Activated CD4-positive, alpha-beta T cell treated with anti-CD3 and anti-CD28 coated beads for 36 hours (primary cell): ENCODE measurements at regions not wholly inside any gene's neighbourhood (a gene's known extent, or its start where the extent isn't known, plus 50 kb on each side); places are given as distances from the start of the nearest gene placed in this dataset.
A peak's percentile ranks its signal among the peaks of the same experiment; 100 is the strongest.

Experiments
- ATAC-seq: fragments of 200-7000 bp; cut with Tn5 transposase; one replicate; pipeline ENCODE4 v1.10.0; 2021; ENCODE audit warnings: mild to moderate bottlenecking, moderate library complexity
- CTCF ChIA-PET: fragments of 350-600 bp; sonication (Branson Sonifier 250); formaldehyde crosslinking; loops from one replicate; lab custom pipeline; 2021; ENCODE audit warnings: antibody characterized with exemption; lab: Charles Lee
- POLR2A ChIA-PET: fragments of 350-600 bp; sonication (Branson Sonifier 250); formaldehyde crosslinking; loops from one replicate; lab custom pipeline; 2021; ENCODE audit warnings: antibody characterized with exemption, inconsistent platforms; lab: Charles Lee
- DNase-seq: peaks from one replicate; pipeline ENCODE4 v3.0.0-alpha.2; 2020
- H3K27ac Mint-ChIP-seq: one replicate; pipeline ENCODE4 v1.8.0; 2021; ENCODE audit warnings: mixed read lengths
- H3K27me3 Mint-ChIP-seq: one replicate; pipeline ENCODE4 v1.8.0; 2021; ENCODE audit warnings: mixed read lengths
- H3K36me3 Mint-ChIP-seq: one replicate; pipeline ENCODE4 v1.8.0; 2021; ENCODE audit warnings: low read depth, mixed read lengths
- H3K4me1 Mint-ChIP-seq: one replicate; pipeline ENCODE4 v1.8.0; 2021; ENCODE audit warnings: mixed read lengths
- H3K4me3 Mint-ChIP-seq: one replicate; pipeline ENCODE4 v1.8.0; 2021; ENCODE audit warnings: mild to moderate bottlenecking, moderate library complexity, mixed read lengths
- H3K9me3 Mint-ChIP-seq: one replicate; pipeline ENCODE4 v1.8.0; 2021; ENCODE audit warnings: low read depth, mixed read lengths
- intact Hi-C, 2 experiments: fragments of 100-400 bp; cut with DNase I in 1 of 2; cut with micrococcal nuclease in 1 of 2; formaldehyde crosslinking; loops; one replicate each; pipeline versions ENCODE4 v1.14.2 to v1.15.1; 2022 to 2024; cut with DNase I, micrococcal nuclease

DNA sequence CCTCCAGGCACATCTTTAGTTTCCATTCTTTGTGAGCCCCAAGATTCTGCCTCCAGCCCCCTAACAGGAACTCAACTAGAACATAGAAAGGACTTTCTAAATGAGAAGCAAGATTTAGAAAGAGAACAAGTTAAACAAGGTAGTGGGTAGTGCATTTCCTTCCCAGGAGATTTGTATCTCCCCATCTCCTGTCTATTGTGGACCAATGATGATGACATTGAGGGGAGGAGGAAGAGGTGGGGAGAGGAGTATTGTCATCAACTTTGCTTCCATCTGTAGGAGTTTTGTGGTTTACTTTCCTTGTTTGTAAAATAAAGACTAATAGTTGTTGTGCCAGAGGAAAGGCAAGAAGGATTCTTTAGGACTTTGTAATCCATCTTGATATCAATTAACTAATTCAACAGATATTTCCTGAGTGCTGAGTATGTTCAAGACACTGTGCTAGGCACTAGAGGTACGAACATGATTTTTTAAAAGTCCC is 235.3 kb upstream of the ROPN1 start:
- Mint-ChIP-seq H3K9me3 (peaks cover 2% of the 10 kb centered on the region), H3K36me3 (no peaks in the 10 kb centered on the region), H3K27me3 (peaks cover 8% of the 10 kb centered on the region), H3K4me3 (no peak overlapping the region), H3K27ac (no peak overlapping the region), H3K4me1 (no peaks in the 10 kb centered on the region)
- POLR2A ChIA-PET = no interaction called here
- ATAC-seq (no peak), DNase-seq (no peak)
- CTCF ChIA-PET = no interaction called here
- intact Hi-C loops = no loop called here

DNA sequence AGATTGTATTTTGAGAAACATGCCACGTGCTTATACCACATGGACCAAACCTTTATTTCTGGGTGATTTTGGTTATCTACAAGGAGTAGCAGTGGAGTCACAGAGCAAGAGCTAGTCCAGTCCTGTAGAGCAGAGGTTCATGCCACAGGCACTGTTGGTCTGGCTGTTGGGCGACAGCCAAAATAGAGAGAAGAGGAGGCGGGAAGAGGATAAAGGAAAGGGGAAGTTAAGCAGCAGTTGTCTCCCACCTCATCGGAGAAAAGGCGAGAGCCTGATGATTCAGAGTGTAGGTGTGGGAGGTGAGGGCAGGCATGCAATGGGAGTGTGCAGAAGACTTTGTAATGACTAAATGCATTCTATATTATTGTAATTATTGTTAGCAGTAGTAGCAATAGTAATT is 237.5 kb upstream of the ROPN1 start:
- CTCF ChIA-PET = no interaction called here
- Mint-ChIP-seq H3K9me3 (peaks cover 2% of the 10 kb centered on the region), H3K4me3 (no peak overlapping the region), H3K4me1 (no peaks in the 10 kb centered on the region), H3K27ac (no peak overlapping the region), H3K27me3 (peaks cover 12% of the 10 kb centered on the region), H3K36me3 (no peaks in the 10 kb centered on the region)
- POLR2A ChIA-PET = no interaction called here
- DNase-seq (no peak), ATAC-seq (no peak)
- intact Hi-C loops = no loop called here

- CTCF ChIA-PET = no interaction called here
- peaks cover 2% of the 10 kb centered on the region for H3K9me3 Mint-ChIP-seq
- POLR2A ChIA-PET = no interaction called here
- intact Hi-C loops = no loop called here
- no peak for ATAC-seq
- H3K27me3 Mint-ChIP-seq = peaks cover 15% of the 10 kb centered on the region
- no peak overlapping the region for H3K27ac Mint-ChIP-seq
- DNase-seq = no peak
- H3K4me1 Mint-ChIP-seq = no peaks in the 10 kb centered on the region
- H3K4me3 Mint-ChIP-seq = no peak overlapping the region
- H3K36me3 Mint-ChIP-seq = no peaks in the 10 kb centered on the region
Observed at GRCh38 chr3:124229836-124230235, 237.9 kb upstream of the ROPN1 start.

GRCh38 chr3:124230432-124230831 is 238.5 kb upstream of the ROPN1 start:
- no peak for DNase-seq
- Mint-ChIP-seq H3K27ac (no peak overlapping the region), H3K4me1 (no peaks in the 10 kb centered on the region), H3K36me3 (no peaks in the 10 kb centered on the region), H3K4me3 (no peak overlapping the region), H3K9me3 (peaks cover 2% of the 10 kb centered on the region), H3K27me3 (peaks cover 15% of the 10 kb centered on the region)
- POLR2A ChIA-PET = no interaction called here
- CTCF ChIA-PET = no interaction called here
- intact Hi-C loops = no loop called here
- ATAC-seq = no peak

DNA sequence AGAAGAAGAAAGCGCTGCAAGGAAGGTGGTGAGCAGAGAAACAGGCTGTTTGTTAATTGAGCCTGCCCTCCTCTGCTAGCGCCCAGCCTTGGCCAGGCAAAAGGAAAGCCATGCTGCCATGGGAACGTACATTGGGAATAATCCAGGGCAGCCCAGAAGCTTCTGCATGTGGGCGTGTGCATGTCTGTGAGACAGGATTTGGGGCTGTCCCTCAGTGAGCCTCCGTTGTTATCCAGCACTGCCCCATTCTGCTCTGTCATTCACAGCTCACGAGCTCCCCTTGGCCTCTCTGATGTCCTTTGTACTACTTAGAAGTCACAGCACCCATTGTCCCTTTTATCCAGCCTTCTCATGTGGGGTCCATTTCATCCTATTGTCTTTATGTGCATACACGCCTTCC is 239.1 kb upstream of the ROPN1 start:
- Mint-ChIP-seq H3K4me1 (no peaks in the 10 kb centered on the region), H3K27ac (no peak overlapping the region), H3K36me3 (no peaks in the 10 kb centered on the region), H3K27me3 (peaks cover 15% of the 10 kb centered on the region), H3K4me3 (no peak overlapping the region), H3K9me3 (peaks cover 2% of the 10 kb centered on the region)
- no peak for DNase-seq
- ATAC-seq = no peak
- intact Hi-C loops = no loop called here
- ChIA-PET CTCF (interaction anchor here (1.5 kb wide), 1 partner anchor 10 kb away, joined by 3 read pairs; no protein-coding TSS in a partner anchor), POLR2A (no interaction called here)

DNA sequence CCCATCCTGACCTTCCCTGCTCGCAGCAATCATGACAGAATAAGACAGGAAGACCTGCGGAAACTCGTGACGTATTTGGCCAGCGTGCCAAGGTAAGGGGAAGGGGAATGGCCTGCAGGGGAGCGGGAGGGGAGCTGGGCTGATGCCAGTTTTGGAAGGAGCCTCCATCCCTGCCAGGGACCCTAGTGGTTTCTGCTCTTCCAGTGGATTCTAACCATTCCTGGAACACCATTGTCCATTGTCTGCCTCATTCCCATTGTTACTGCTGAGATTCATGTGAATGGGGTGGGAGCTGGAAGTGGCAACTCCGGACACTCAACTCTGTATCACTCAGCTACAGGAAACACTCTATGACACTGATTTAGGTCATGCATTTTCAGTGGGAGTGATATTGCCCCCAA is 242.9 kb upstream of the ROPN1 start:
- no peak for ATAC-seq
- H3K36me3 Mint-ChIP-seq = no peaks in the 10 kb centered on the region
- no peaks in the 10 kb centered on the region for H3K9me3 Mint-ChIP-seq
- peaks cover 15% of the 10 kb centered on the region for H3K27me3 Mint-ChIP-seq
- no peaks in the 10 kb centered on the region for H3K4me1 Mint-ChIP-seq
- H3K4me3 Mint-ChIP-seq = no peak overlapping the region
- no peak overlapping the region for H3K27ac Mint-ChIP-seq
- POLR2A ChIA-PET = no interaction called here
- CTCF ChIA-PET = interaction anchor here (0.6 kb wide), 1 partner anchor 235 kb away, joined by 3 read pairs; no protein-coding TSS in a partner anchor
- intact Hi-C loops = no loop called here
- no peak for DNase-seq

- POLR2A ChIA-PET = no interaction called here
- peaks cover 15% of the 10 kb centered on the region for H3K27me3 Mint-ChIP-seq
- DNase-seq = no peak
- intact Hi-C loops = no loop called here
- ATAC-seq = no peak
- H3K4me3 Mint-ChIP-seq = no peak overlapping the region
- no peak overlapping the region for H3K27ac Mint-ChIP-seq
- H3K9me3 Mint-ChIP-seq = no peaks in the 10 kb centered on the region
- H3K4me1 Mint-ChIP-seq = no peaks in the 10 kb centered on the region
- no peaks in the 10 kb centered on the region for H3K36me3 Mint-ChIP-seq
- CTCF ChIA-PET = no interaction called here
Observed at GRCh38 chr3:124235446-124235845, 243.5 kb upstream of the ROPN1 start.

GRCh38 chr3:124243177-124243859 is 251.4 kb upstream of the ROPN1 start:
- Mint-ChIP-seq H3K36me3 (no peaks in the 10 kb centered on the region), H3K27ac (no peak overlapping the region), H3K27me3 (peaks cover 5% of the 10 kb centered on the region), H3K9me3 (no peaks in the 10 kb centered on the region), H3K4me3 (no peak overlapping the region), H3K4me1 (no peaks in the 10 kb centered on the region)
- POLR2A ChIA-PET = no interaction called here
- CTCF ChIA-PET = interaction anchor here (0.8 kb wide), 1 partner anchor 458 kb away, joined by 3 read pairs; no protein-coding TSS in a partner anchor
- ATAC-seq (no peak), DNase-seq (no peak)
- intact Hi-C loops = no loop called here

DNA sequence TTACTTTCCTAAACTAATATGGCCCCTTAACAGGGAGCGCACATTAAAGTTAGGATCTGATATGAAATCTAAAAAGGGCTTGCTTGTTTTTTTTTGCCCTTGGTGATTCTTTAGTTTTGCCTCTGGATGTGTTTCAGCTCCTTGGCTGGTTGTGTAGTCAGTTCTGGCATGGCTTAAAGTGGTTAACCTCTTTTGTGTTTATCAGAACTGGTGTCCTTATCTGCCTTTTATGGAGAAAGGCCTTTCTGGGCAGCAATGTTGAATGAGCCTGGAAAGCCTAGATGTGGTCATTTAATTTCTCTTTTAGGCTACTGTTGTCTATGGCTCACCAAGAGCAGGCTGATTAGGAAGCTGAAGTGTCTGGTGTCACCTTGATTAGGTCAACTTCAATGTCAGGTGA is 254.5 kb upstream of the ROPN1 start:
- Mint-ChIP-seq H3K27ac (no peak overlapping the region), H3K4me3 (no peak overlapping the region), H3K27me3 (peaks cover 17% of the 10 kb centered on the region), H3K36me3 (no peaks in the 10 kb centered on the region), H3K9me3 (no peaks in the 10 kb centered on the region), H3K4me1 (no peaks in the 10 kb centered on the region)
- intact Hi-C loops = no loop called here
- CTCF ChIA-PET = no interaction called here
- DNase-seq (no peak), ATAC-seq (no peak)
- POLR2A ChIA-PET = no interaction called here

GRCh38 chr3:124246949-124247348 is 255.0 kb upstream of the ROPN1 start:
- no peaks in the 10 kb centered on the region for H3K9me3 Mint-ChIP-seq
- H3K4me1 Mint-ChIP-seq = no peaks in the 10 kb centered on the region
- ChIA-PET CTCF (no interaction called here), POLR2A (no interaction called here)
- no peak overlapping the region for H3K27ac Mint-ChIP-seq
- intact Hi-C loops = no loop called here
- no peak overlapping the region for H3K4me3 Mint-ChIP-seq
- peaks cover 17% of the 10 kb centered on the region for H3K27me3 Mint-ChIP-seq
- ATAC-seq (no peak), DNase-seq (peak; percentile 11)
- H3K36me3 Mint-ChIP-seq = no peaks in the 10 kb centered on the region

- ChIA-PET POLR2A (no interaction called here), CTCF (no interaction called here)
- H3K27me3 Mint-ChIP-seq = peaks cover 17% of the 10 kb centered on the region
- H3K36me3 Mint-ChIP-seq = no peaks in the 10 kb centered on the region
- intact Hi-C loops = no loop called here
- H3K4me3 Mint-ChIP-seq = no peak overlapping the region
- DNase-seq (no peak), ATAC-seq (no peak)
- no peaks in the 10 kb centered on the region for H3K4me1 Mint-ChIP-seq
- H3K9me3 Mint-ChIP-seq = no peaks in the 10 kb centered on the region
- H3K27ac Mint-ChIP-seq = no peak overlapping the region
Observed at GRCh38 chr3:124248471-124249028, 256.6 kb upstream of the ROPN1 start.

DNA sequence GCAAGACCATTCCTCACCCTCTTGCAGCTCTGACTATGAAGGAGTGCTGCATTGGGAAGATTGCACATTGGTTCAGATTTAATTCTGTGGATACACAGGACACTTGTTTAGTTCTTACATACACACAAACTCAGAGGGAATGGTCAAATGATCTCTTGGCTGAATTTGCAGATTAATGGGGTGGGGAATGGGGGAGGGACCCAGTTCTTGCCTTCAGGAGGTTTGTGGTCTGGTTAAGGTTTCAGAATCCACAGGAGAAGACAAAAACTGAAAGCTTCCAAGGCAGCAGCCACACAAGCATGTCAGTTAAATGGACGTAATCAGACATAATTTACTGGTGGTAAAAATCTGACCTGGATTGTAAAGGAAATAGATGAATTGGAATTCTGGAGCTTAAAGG is 257.1 kb upstream of the ROPN1 start:
- no peak for DNase-seq
- ATAC-seq = no peak
- Mint-ChIP-seq H3K27ac (no peak overlapping the region), H3K9me3 (no peaks in the 10 kb centered on the region), H3K36me3 (no peaks in the 10 kb centered on the region), H3K4me3 (no peak overlapping the region), H3K27me3 (peaks cover 18% of the 10 kb centered on the region), H3K4me1 (no peaks in the 10 kb centered on the region)
- CTCF ChIA-PET = no interaction called here
- POLR2A ChIA-PET = no interaction called here
- intact Hi-C loops = no loop called here
